GM12878 (cell line): ENCODE measurements at regions not wholly inside any gene's neighbourhood (a gene's known extent, or its start where the extent isn't known, plus 50 kb on each side); places are given as distances from the start of the nearest gene placed in this dataset.

Experiments
- BHLHE40 ChIP-seq, 2 experiments: fragments of 450-650 bp in 1 of 2; IDR thresholded peaks; 2 replicates each; pipeline ENCODE4 v1.6.1; 2011 to 2017; ENCODE audit warnings: low read depth in 2 of 2, borderline replicate concordance in 1 of 2, improper control_type of control experiment in 1 of 2, low read length in 1 of 2, mild to moderate bottlenecking in 1 of 2
- CHD1 ChIP-seq: IDR thresholded peaks from 2 replicates; pipeline ENCODE4 v1.6.1; 2012; ENCODE audit warnings: low read depth, low read length, improper control_type of control experiment
- HDAC6 ChIP-seq: fragments of 200-600 bp; sonication (generic); IDR thresholded peaks from one replicate; pipeline ENCODE4 v1.8.0; 2017; ENCODE audit warnings: antibody characterized with exemption; ENCODE audit not compliant: unreplicated experiment
- KLF5 ChIP-seq: fragments of 450-650 bp; IDR thresholded peaks from 2 replicates; pipeline ENCODE4 v1.6.1; 2014; ENCODE audit warnings: mild to moderate bottlenecking; ENCODE audit not compliant: partially characterized antibody
- MEF2B ChIP-seq: fragments of 450-650 bp; IDR thresholded peaks from 2 replicates; pipeline ENCODE4 v1.6.1; 2018; ENCODE audit warnings: mild to moderate bottlenecking, moderate library complexity; ENCODE audit not compliant: partially characterized antibody, poor library complexity, severe bottlenecking
- MYC ChIP-seq: IDR thresholded peaks from 2 replicates; pipeline ENCODE4 v1.6.1; 2011; ENCODE audit warnings: mild to moderate bottlenecking, low read length, moderate library complexity, inconsistent platforms; ENCODE audit not compliant: insufficient read depth, insufficient replicate concordance, insufficient read length, severe bottlenecking
- NRF1 ChIP-seq: conservative IDR thresholded peaks from 2 replicates; pipeline ENCODE4 v1.6.1; 2011; ENCODE audit warnings: mild to moderate bottlenecking, low read depth, low read length, improper control_type of control experiment
- SUZ12 ChIP-seq: fragments of 200-600 bp; sonication (generic); IDR thresholded peaks from one replicate; pipeline ENCODE4 v1.6.1; 2018; ENCODE audit warnings: antibody characterized with exemption, mild to moderate bottlenecking; ENCODE audit not compliant: unreplicated experiment
- ZBTB4 ChIP-seq: fragments of 450-650 bp; formaldehyde crosslinking; IDR thresholded peaks from 2 replicates; pipeline ENCODE4 v1.4.0; 2022; ENCODE audit warnings: mild to moderate bottlenecking, moderate library complexity
- TF ChIP-seq, protein P1 (sequence below): IDR thresholded peaks from 2 replicates; pipeline ENCODE4 v1.6.1; 2011; ENCODE audit warnings: borderline replicate concordance, low read depth, mild to moderate bottlenecking, moderate library complexity, mixed read lengths, low read length; ENCODE audit not compliant: insufficient read depth; ENCODE audit errors: extremely low read length

GRCh38 chr5:68468322-68468721 lies 252.8 kb downstream of the PIK3R1 start (continued):
- no peak for TF ChIP-seq HDAC6
- TF ChIP-seq, protein P1, sequence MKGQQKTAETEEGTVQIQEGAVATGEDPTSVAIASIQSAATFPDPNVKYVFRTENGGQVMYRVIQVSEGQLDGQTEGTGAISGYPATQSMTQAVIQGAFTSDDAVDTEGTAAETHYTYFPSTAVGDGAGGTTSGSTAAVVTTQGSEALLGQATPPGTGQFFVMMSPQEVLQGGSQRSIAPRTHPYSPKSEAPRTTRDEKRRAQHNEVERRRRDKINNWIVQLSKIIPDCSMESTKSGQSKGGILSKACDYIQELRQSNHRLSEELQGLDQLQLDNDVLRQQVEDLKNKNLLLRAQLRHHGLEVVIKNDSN = no peak
- TF ChIP-seq SUZ12 = no peak
- TF ChIP-seq MYC = no peak
- TF ChIP-seq ZBTB4 (CRISPR knock-in tag) = no peak
- TF ChIP-seq BHLHE40 (IDR thresholded peaks at IDR 0.05; ENCODE audit: borderline replicate concordance in 1 of 2, low read depth in 2 of 2, low read length in 1 of 2) = no peak
- TF ChIP-seq CHD1 = no peak
- TF ChIP-seq KLF5 = no peak
- TF ChIP-seq MEF2B = no peak
- TF ChIP-seq NRF1 = no peak
